ENCODE measurements at regions not wholly inside any gene's neighbourhood (a gene's known extent, or its start where the extent isn't known, plus 50 kb on each side); places are given as distances from the start of the nearest gene placed in this dataset.

DNA sequence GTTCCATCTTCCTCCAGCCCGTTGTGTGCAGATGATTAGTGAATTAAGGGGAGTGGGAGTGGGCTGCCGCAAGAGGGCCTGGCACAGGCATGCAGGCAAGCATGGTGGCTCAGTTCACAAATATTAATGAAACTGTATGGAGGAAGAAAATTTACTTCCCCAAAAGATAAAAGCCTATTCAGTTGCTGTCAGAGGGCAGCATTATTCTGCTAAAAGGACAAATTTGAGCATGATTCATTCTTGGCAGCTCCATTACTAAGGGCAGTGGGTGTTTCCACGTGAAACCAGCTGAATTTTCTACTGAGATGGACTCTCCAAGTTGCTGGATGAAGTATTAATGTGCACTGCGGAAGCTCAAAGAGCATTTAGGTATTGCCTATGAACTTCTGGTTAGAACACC, 90.9 kb upstream of the WDR11 start:
- DNase-seq (ENCODE audit: low read depth), result no peak

DNA sequence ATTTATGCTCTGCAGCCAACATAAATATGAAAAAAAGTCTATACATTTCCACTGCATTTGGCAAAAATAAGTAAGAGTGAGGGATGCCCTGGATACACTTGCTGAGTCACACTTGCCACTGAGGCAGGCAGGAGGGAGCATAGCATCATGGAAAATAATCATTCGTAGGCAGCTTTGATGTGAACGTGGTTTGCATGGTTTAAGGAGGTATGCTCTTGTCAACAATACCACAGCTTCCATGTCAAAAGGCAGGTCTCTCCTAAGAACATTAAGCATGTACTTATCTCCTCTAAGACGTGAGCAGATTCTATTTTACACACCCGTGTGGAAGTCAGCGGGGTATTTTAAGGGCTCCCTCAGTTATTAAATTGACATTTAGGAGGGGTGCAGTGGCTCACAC, 89.2 kb upstream of the WDR11 start:
- no peaks in the 10 kb centered on the region for H3K4me1 ChIP-seq (ENCODE audit: control insufficient read depth, insufficient read depth, low read length)
- H3K27me3 ChIP-seq (replicated peaks; ENCODE audit: control insufficient read depth, insufficient read depth, low read length), result no peaks in the 10 kb centered on the region
- no peaks in the 10 kb centered on the region for H3K9me3 ChIP-seq (ENCODE audit: control insufficient read depth, low read length)
- H3K36me3 ChIP-seq (ENCODE audit: control insufficient read depth, insufficient read depth, low read length, severe bottlenecking), result no peaks in the 10 kb centered on the region
- H3K9ac ChIP-seq (ENCODE audit: low read length), result no peak overlapping the region
- DNase-seq (ENCODE audit: low read depth), result no peak
- H3K4me3 ChIP-seq (ENCODE audit: low read length), result no peak overlapping the region

More for the DNA sequence above, 90.9 kb upstream of the WDR11 start:
- H3K9me3 ChIP-seq (ENCODE audit: control insufficient read depth, low read length), result no peaks in the 10 kb centered on the region
- no peaks in the 10 kb centered on the region for H3K4me1 ChIP-seq (ENCODE audit: control insufficient read depth, insufficient read depth, low read length)
- no peak overlapping the region for H3K9ac ChIP-seq (ENCODE audit: low read length)
- H3K36me3 ChIP-seq (ENCODE audit: control insufficient read depth, insufficient read depth, low read length, severe bottlenecking), result no peaks in the 10 kb centered on the region
- no peak overlapping the region for H3K4me3 ChIP-seq (ENCODE audit: low read length)
- no peaks in the 10 kb centered on the region for H3K27me3 ChIP-seq (replicated peaks; ENCODE audit: control insufficient read depth, insufficient read depth, low read length)

DNA sequence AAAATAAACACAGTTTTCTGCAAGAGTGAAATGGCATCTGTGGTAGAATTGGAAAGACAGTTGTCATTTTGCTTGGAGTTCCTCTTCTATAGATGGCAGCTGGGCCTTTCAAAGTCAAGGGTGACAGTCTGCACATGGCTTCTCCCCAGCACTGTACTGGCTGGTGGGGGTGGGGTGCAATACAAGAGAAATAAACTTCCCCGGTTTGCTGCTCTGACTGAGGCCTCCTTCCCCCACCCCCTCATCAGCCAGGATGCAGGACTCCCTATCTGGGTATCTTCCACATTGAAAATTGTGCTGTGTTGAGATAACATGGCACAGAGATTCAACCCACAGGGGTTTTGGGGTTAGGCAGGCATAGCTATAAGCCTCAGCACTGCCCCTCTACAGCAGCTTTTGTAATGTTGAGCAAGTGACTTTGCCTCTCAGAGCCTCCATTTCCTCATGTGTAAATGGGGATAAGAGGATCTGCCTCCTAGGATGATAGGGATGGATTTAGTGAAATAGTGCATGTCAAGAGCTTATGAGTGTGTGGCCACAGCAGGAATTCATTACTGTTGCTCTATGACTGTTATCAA, 85.8 kb upstream of the WDR11 start:
- no peak for DNase-seq (ENCODE audit: low read depth)
- H3K27me3 ChIP-seq (replicated peaks; ENCODE audit: control insufficient read depth, insufficient read depth, low read length), result peaks cover 2% of the 10 kb centered on the region
- H3K36me3 ChIP-seq (ENCODE audit: control insufficient read depth, insufficient read depth, low read length, severe bottlenecking), result no peaks in the 10 kb centered on the region

DNA sequence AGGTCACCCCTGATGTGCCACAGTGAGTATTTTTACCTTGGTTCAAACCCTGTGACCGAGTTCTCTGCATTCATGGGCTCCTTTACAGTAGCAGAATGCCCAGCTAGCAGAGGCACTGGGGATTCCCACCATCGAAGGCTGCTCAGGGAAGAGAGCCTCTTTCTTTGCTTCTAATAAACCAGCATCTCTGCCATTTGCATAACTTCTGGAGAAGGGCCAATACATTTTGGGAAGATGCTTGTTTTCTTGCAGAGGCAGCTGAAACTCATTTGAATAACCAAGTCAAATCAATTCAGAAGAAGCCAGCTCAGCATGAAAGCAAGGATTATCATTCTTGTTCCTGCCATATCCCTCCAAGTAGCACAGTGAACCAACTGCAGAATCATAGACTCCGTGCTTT, 82.9 kb upstream of the WDR11 start:
- no peak overlapping the region for H3K4me3 ChIP-seq (ENCODE audit: low read length)
- peaks cover 6% of the 10 kb centered on the region for H3K27me3 ChIP-seq (replicated peaks; ENCODE audit: control insufficient read depth, insufficient read depth, low read length)
- H3K9me3 ChIP-seq (ENCODE audit: control insufficient read depth, low read length), result no peaks in the 10 kb centered on the region
- no peaks in the 10 kb centered on the region for H3K4me1 ChIP-seq (ENCODE audit: control insufficient read depth, insufficient read depth, low read length)
- no peak overlapping the region for H3K9ac ChIP-seq (ENCODE audit: low read length)
- H3K36me3 ChIP-seq (ENCODE audit: control insufficient read depth, insufficient read depth, low read length, severe bottlenecking), result no peaks in the 10 kb centered on the region
- DNase-seq (ENCODE audit: low read depth), result no peak

More for the DNA sequence above, 85.8 kb upstream of the WDR11 start:
- Histone ChIP-seq H3K4me3 (ENCODE audit: low read length) (no peak overlapping the region), H3K4me1 (ENCODE audit: control insufficient read depth, insufficient read depth, low read length) (no peaks in the 10 kb centered on the region), H3K9ac (ENCODE audit: low read length) (no peak overlapping the region), H3K9me3 (ENCODE audit: control insufficient read depth, low read length) (no peaks in the 10 kb centered on the region)

DNA sequence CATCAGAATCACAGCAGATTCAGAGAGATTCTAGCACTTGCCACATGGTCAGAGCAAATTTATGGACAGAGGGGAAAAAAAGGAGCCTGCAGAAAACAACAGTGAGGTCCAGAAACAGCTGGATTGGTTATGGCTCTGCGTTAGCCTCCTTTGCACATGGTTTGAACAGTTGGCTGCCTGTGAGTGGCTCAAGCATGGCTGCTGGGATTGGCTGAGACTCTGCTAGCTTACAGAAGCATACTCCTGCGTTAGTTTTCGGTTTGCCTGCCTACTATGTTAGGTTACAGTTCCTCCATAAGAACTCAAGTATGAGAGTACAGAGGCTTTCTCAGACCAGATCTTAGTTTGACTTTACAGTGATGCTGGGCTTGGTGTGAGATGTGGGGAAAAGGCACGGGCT, 80.7 kb upstream of the WDR11 start:
- Histone ChIP-seq H3K36me3 (ENCODE audit: control insufficient read depth, insufficient read depth, low read length, severe bottlenecking) (no peaks in the 10 kb centered on the region), H3K9me3 (ENCODE audit: control insufficient read depth, low read length) (no peaks in the 10 kb centered on the region), H3K27me3 (replicated peaks; ENCODE audit: control insufficient read depth, insufficient read depth, low read length) (peaks cover 6% of the 10 kb centered on the region), H3K9ac (ENCODE audit: low read length) (no peak overlapping the region), H3K4me1 (ENCODE audit: control insufficient read depth, insufficient read depth, low read length) (no peaks in the 10 kb centered on the region), H3K4me3 (ENCODE audit: low read length) (no peak overlapping the region)
- DNase-seq (ENCODE audit: low read depth), result peak; percentile 7

DNA sequence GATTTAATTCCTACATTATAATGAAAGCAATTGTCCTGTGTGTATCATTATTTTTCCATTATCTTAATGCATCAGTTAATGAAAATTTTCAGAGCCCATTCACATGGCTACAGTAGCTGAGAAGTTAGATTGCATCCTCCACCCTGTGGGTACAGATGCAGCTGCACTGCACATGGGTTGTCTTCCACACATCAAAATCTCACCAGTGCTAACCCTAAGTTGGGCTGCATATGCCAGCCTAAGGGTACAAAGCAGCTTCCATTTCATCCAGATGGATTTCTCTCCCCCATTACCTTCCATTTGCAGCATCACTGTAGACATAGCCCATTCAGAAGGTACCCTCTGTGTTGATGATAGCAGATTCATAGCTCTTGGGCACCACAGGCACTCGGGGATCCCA, 74.7 kb upstream of the WDR11 start:
- H3K36me3 ChIP-seq (ENCODE audit: control insufficient read depth, insufficient read depth, low read length, severe bottlenecking), result no peaks in the 10 kb centered on the region
- no peaks in the 10 kb centered on the region for H3K9me3 ChIP-seq (ENCODE audit: control insufficient read depth, low read length)
- H3K4me1 ChIP-seq (ENCODE audit: control insufficient read depth, insufficient read depth, low read length), result no peaks in the 10 kb centered on the region
- H3K4me3 ChIP-seq (ENCODE audit: low read length), result no peak overlapping the region
- no peak for DNase-seq (ENCODE audit: low read depth)
- peaks cover 6% of the 10 kb centered on the region for H3K27me3 ChIP-seq (replicated peaks; ENCODE audit: control insufficient read depth, insufficient read depth, low read length)
- H3K9ac ChIP-seq (ENCODE audit: low read length), result no peak overlapping the region

DNA sequence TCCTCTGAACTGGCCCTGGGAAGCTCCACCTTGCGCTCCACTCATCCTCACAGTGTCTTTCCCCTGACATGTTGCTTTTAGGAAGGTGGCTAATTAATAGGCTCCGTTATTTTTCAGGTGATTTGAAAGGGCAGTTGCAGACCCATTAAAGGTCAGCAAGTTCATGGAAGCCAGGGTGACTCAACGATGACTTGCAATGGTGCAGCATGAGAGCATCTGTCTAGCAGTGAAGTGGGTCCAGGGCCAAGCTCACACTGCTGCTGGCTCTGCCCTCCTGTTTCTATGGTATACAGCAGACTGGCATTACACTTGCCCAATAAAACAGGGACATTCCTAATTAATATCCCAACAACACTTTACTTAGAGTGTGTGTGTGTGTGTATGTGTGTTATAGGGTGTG, 68.8 kb upstream of the WDR11 start:
- Histone ChIP-seq H3K9me3 (ENCODE audit: control insufficient read depth, low read length) (no peaks in the 10 kb centered on the region), H3K36me3 (ENCODE audit: control insufficient read depth, insufficient read depth, low read length, severe bottlenecking) (no peaks in the 10 kb centered on the region), H3K4me1 (ENCODE audit: control insufficient read depth, insufficient read depth, low read length) (no peaks in the 10 kb centered on the region), H3K27me3 (replicated peaks; ENCODE audit: control insufficient read depth, insufficient read depth, low read length) (no peaks in the 10 kb centered on the region), H3K4me3 (ENCODE audit: low read length) (no peak overlapping the region), H3K9ac (ENCODE audit: low read length) (no peak overlapping the region)
- DNase-seq (ENCODE audit: low read depth), result no peak

DNA sequence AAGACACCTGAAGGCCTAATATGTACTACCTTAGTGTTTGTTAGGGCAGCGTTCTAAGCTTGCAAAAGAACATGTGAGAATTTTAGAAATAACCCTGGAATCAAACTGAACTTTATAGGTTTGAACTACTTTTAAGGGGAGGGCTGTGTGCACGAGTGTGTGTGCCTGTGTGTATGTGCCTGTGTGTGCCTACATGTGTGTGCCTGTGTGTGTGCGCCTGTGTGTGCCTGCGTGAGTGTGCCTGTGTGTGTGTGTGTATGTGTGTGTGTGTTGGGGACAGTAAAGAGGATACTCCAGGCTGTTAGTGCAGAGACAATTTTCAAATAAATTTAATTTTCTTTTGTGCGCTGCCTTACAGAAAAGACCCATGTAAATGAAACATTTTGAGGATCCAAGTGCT, 68.1 kb upstream of the WDR11 start:
- DNase-seq (ENCODE audit: low read depth), result no peak
- Histone ChIP-seq H3K4me3 (ENCODE audit: low read length) (no peak overlapping the region), H3K9me3 (ENCODE audit: control insufficient read depth, low read length) (no peaks in the 10 kb centered on the region), H3K27me3 (replicated peaks; ENCODE audit: control insufficient read depth, insufficient read depth, low read length) (no peaks in the 10 kb centered on the region), H3K36me3 (ENCODE audit: control insufficient read depth, insufficient read depth, low read length, severe bottlenecking) (no peaks in the 10 kb centered on the region), H3K9ac (ENCODE audit: low read length) (no peak overlapping the region), H3K4me1 (ENCODE audit: control insufficient read depth, insufficient read depth, low read length) (no peaks in the 10 kb centered on the region)

DNA sequence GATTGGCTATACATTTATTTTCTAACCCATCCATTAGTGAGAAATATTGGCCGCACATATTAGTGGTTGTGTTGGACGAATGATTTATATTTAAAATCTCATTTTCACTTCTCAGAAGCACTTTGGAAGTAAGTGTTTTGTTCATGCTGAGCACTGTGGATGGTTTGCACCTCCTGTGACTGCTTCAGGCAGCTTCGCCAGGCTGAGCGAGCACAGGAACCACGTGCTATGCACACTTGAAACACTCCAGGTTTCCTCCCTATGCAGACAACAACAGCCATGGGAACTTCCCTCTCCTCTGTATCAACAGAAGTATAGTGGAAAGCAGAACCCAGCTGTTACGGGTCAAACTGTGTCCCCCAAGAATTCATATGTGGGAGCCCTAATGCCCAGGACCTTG, 67.3 kb upstream of the WDR11 start:
- Histone ChIP-seq H3K4me3 (ENCODE audit: low read length) (no peak overlapping the region), H3K9me3 (ENCODE audit: control insufficient read depth, low read length) (no peaks in the 10 kb centered on the region), H3K27me3 (replicated peaks; ENCODE audit: control insufficient read depth, insufficient read depth, low read length) (no peaks in the 10 kb centered on the region), H3K36me3 (ENCODE audit: control insufficient read depth, insufficient read depth, low read length, severe bottlenecking) (no peaks in the 10 kb centered on the region), H3K4me1 (ENCODE audit: control insufficient read depth, insufficient read depth, low read length) (no peaks in the 10 kb centered on the region), H3K9ac (ENCODE audit: low read length) (no peak overlapping the region)
- DNase-seq (ENCODE audit: low read depth), result no peak

DNA sequence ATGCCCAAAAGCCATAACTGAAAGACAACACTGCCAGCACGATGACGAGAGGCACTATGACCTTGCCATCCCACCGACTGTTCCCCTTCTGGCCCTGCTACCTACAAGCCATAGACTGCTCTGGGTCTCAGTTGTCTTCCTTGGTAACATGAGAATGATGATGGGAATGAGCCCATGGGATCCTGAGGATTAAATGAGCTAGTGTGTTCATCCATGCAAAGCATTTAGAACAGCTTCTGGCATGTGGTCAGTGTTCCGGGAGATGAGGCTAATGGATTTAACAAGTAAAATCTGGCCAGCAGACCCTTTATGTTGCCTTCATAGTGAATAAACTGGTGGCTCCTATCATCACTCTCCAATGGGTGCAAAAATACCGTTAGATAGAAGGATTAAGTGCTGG, 62.4 kb upstream of the WDR11 start:
- H3K27me3 ChIP-seq (replicated peaks; ENCODE audit: control insufficient read depth, insufficient read depth, low read length), result no peaks in the 10 kb centered on the region
- H3K9me3 ChIP-seq (ENCODE audit: control insufficient read depth, low read length), result no peaks in the 10 kb centered on the region
- no peak overlapping the region for H3K4me3 ChIP-seq (ENCODE audit: low read length)
- no peaks in the 10 kb centered on the region for H3K36me3 ChIP-seq (ENCODE audit: control insufficient read depth, insufficient read depth, low read length, severe bottlenecking)
- H3K9ac ChIP-seq (ENCODE audit: low read length), result no peak overlapping the region
- DNase-seq (ENCODE audit: low read depth), result no peak
- no peaks in the 10 kb centered on the region for H3K4me1 ChIP-seq (ENCODE audit: control insufficient read depth, insufficient read depth, low read length)

DNA sequence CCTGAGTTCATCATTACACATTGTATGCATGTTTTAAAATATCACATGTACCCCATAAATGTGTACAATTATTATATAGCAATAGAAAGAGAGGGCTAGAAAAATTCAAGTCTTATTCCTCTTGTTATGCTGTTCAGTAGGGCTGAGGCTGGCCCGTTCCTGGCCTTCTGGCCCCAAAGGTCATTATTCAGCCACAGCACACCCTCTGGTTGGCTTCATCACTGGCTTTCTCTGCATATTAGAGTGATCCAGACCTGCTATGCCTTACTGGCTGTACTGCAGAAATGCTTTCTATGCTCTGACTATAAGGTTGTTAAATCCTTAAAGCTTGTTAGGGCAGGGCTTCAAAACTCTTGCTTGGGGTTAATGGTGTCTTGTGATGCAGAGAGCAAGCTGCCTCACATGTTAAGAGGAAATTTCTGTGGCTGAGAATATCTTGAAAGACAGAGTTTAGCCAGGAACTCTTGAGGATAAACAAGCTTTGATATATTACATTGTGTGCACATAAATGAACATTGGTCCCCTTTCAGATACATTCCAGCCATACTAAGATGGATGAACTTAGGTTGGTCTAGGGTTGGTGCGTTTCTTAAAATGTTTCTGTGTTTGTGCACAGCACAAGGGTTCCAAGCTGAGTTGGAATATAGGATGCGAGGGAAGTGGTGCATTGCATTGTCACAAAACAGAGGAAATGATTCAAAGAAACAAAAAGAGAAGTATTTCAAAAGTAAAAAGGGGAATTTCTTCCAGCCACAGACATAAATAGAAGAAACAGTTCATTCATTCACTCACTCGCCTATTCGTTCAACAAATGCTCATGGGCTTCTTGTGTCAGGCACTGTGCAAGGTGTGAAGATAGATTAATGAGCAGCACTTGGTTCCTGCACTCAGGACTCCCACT, 61.6 kb upstream of the WDR11 start:
- no peak for DNase-seq (ENCODE audit: low read depth)

More for the DNA sequence above, 61.6 kb upstream of the WDR11 start:
- no peaks in the 10 kb centered on the region for H3K4me1 ChIP-seq (ENCODE audit: control insufficient read depth, insufficient read depth, low read length)
- H3K9me3 ChIP-seq (ENCODE audit: control insufficient read depth, low read length), result no peaks in the 10 kb centered on the region
- H3K4me3 ChIP-seq (ENCODE audit: low read length), result no peak overlapping the region
- H3K9ac ChIP-seq (ENCODE audit: low read length), result no peak overlapping the region
- no peaks in the 10 kb centered on the region for H3K27me3 ChIP-seq (replicated peaks; ENCODE audit: control insufficient read depth, insufficient read depth, low read length)
- H3K36me3 ChIP-seq (ENCODE audit: control insufficient read depth, insufficient read depth, low read length, severe bottlenecking), result no peaks in the 10 kb centered on the region

All from adipocyte (in vitro differentiated cells).